Gastrocnemius medialis (tissue), 4 donors: ENCODE measurements at regions not wholly inside any gene's neighbourhood (a gene's known extent, or its start where the extent isn't known, plus 50 kb on each side); places are given as distances from the start of the nearest gene placed in this dataset.
"Not testable (repeated sequence)": the region's sequence is repeated elsewhere in the genome, so short reads cannot be mapped to it uniquely, and the experiment has no call there.

ENCODE experiments used
- POLR2A ChIP-seq, 2 donors: fragments of 450-650 bp; IDR thresholded peaks; one replicate each; pipeline ENCODE4 v1.6.1; 2017; ENCODE audit warnings: antibody characterized with exemption in 2 of 2, mild to moderate bottlenecking in 2 of 2, moderate library complexity in 2 of 2
- TF ChIP-seq, protein P1 (sequence below), 5 experiments: fragments of 450-650 bp in 3 of 5; fragments of 200-600 bp in 2 of 5; sonication (generic) in 2 of 5; IDR thresholded peaks in 4 of 5; conservative IDR thresholded peaks in 1 of 5; 1 replicate in 4 of 5; 2 replicates in 1 of 5; pipeline ENCODE4 v1.5.1; 2016 to 2019; ENCODE audit warnings: antibody characterized with exemption in 5 of 5, mild to moderate bottlenecking in 3 of 5, moderate library complexity in 3 of 5

GRCh38 chr20:48436609-48437008, 391.2 kb downstream of the PREX1 start:
- TF ChIP-seq, protein P1, sequence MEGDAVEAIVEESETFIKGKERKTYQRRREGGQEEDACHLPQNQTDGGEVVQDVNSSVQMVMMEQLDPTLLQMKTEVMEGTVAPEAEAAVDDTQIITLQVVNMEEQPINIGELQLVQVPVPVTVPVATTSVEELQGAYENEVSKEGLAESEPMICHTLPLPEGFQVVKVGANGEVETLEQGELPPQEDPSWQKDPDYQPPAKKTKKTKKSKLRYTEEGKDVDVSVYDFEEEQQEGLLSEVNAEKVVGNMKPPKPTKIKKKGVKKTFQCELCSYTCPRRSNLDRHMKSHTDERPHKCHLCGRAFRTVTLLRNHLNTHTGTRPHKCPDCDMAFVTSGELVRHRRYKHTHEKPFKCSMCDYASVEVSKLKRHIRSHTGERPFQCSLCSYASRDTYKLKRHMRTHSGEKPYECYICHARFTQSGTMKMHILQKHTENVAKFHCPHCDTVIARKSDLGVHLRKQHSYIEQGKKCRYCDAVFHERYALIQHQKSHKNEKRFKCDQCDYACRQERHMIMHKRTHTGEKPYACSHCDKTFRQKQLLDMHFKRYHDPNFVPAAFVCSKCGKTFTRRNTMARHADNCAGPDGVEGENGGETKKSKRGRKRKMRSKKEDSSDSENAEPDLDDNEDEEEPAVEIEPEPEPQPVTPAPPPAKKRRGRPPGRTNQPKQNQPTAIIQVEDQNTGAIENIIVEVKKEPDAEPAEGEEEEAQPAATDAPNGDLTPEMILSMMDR (IDR thresholded peaks at IDR 0.05 in 4 of 5, conservative IDR thresholded peaks at IDR 0.05 in 1 of 5), result not testable (repeated sequence)
- TF ChIP-seq POLR2A (IDR thresholded peaks at IDR 0.05), result not testable (repeated sequence)
